ENCODE measurements at regions not wholly inside any gene's neighbourhood (a gene's known extent, or its start where the extent isn't known, plus 50 kb on each side); places are given as distances from the start of the nearest gene placed in this dataset.

- Mint-ChIP-seq H3K36me3 (ENCODE audit: low read depth) (no peaks in the 10 kb centered on the region), H3K4me3 (no peak overlapping the region), H3K9me3 (no peaks in the 10 kb centered on the region), H3K27ac (no peak overlapping the region), H3K27me3 (ENCODE audit: insufficient read depth) (no peaks in the 10 kb centered on the region), H3K4me1 (no peaks in the 10 kb centered on the region)
- Histone ChIP-seq H3K27ac (ENCODE audit: low read depth, low read length) (no peak overlapping the region), H3K9me3 (ENCODE audit: control insufficient read depth, low read length) (no peaks in the 10 kb centered on the region), H3K36me3 (ENCODE audit: control insufficient read depth, insufficient read depth, low read length) (no peaks in the 10 kb centered on the region), H3K9ac (ENCODE audit: extremely low read depth, low read length, poor library complexity, severe bottlenecking) (no peak overlapping the region), H3K4me1 (ENCODE audit: control insufficient read depth, insufficient read depth, low read length) (no peaks in the 10 kb centered on the region), H3K4me3 (ENCODE audit: low read length) (no peak overlapping the region), H3K27me3 (ENCODE audit: control insufficient read depth, insufficient read depth, low read length, poor library complexity, severe bottlenecking) (no peaks in the 10 kb centered on the region)
- TF ChIP-seq, protein P1, sequence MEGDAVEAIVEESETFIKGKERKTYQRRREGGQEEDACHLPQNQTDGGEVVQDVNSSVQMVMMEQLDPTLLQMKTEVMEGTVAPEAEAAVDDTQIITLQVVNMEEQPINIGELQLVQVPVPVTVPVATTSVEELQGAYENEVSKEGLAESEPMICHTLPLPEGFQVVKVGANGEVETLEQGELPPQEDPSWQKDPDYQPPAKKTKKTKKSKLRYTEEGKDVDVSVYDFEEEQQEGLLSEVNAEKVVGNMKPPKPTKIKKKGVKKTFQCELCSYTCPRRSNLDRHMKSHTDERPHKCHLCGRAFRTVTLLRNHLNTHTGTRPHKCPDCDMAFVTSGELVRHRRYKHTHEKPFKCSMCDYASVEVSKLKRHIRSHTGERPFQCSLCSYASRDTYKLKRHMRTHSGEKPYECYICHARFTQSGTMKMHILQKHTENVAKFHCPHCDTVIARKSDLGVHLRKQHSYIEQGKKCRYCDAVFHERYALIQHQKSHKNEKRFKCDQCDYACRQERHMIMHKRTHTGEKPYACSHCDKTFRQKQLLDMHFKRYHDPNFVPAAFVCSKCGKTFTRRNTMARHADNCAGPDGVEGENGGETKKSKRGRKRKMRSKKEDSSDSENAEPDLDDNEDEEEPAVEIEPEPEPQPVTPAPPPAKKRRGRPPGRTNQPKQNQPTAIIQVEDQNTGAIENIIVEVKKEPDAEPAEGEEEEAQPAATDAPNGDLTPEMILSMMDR (conservative IDR thresholded peaks at IDR 0.05): no peak
- 94 to 100% methylated on average over 1 to 2 of the region's 2 CpGs for WGBS, 2 experiments (ENCODE audit: insufficient coverage in 1 of 2, insufficient read length in 1 of 2)
- no peak for DNase-seq
These were observed 157.0 kb upstream of the DEPDC1 start for GRCh38 chr1:68653882-68654281.

- H3K27ac ChIP-seq (ENCODE audit: low read depth, low read length): no peak overlapping the region
- H3K4me1 ChIP-seq (ENCODE audit: control insufficient read depth, insufficient read depth, low read length): no peaks in the 10 kb centered on the region
- H3K4me3 ChIP-seq (ENCODE audit: low read length): no peak overlapping the region
- H3K9me3 ChIP-seq (ENCODE audit: control insufficient read depth, low read length): no peaks in the 10 kb centered on the region
- H3K27me3 ChIP-seq (ENCODE audit: control insufficient read depth, insufficient read depth, low read length, poor library complexity, severe bottlenecking): no peaks in the 10 kb centered on the region
- DNase-seq: no peak
- Mint-ChIP-seq H3K4me1 (no peaks in the 10 kb centered on the region), H3K36me3 (ENCODE audit: low read depth) (no peaks in the 10 kb centered on the region), H3K27ac (no peak overlapping the region), H3K4me3 (no peak overlapping the region), H3K27me3 (ENCODE audit: insufficient read depth) (no peaks in the 10 kb centered on the region), H3K9me3 (no peaks in the 10 kb centered on the region)
- 97 to 100% methylated on average over 1 to 4 of the region's 4 CpGs for WGBS, 2 experiments (ENCODE audit: insufficient coverage in 1 of 2, insufficient read length in 1 of 2)
- no peaks in the 10 kb centered on the region for H3K36me3 ChIP-seq (ENCODE audit: control insufficient read depth, insufficient read depth, low read length)
- H3K9ac ChIP-seq (ENCODE audit: extremely low read depth, low read length, poor library complexity, severe bottlenecking): no peak overlapping the region
- TF ChIP-seq, protein P1 (conservative IDR thresholded peaks at IDR 0.05): no peak
These were observed 176.9 kb upstream of the DEPDC1 start for GRCh38 chr1:68673771-68674170.

DNA sequence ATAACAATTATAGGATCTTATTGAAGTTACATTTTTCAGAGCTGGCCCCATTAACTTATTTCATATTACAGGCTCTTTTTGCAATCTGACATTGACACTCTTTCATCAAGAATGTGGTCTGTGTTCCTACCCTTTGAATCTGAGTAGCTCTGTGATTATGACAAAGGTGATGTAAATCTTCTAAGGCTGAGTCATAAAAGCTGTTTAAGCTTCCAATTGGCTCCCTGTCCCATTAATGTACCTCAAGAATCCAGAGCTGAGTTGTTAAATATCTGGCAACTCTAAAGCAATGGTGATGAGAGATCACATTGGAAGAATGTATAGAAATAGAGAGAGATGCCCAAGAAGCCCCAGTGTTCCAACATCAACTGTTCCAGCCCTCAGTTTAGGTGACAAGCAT lies 178.5 kb upstream of the DEPDC1 start:
- TF ChIP-seq, protein P1 (conservative IDR thresholded peaks at IDR 0.05): no peak
- Histone ChIP-seq H3K4me3 (ENCODE audit: low read length) (no peak overlapping the region), H3K27ac (ENCODE audit: low read depth, low read length) (no peak overlapping the region), H3K9ac (ENCODE audit: extremely low read depth, low read length, poor library complexity, severe bottlenecking) (no peak overlapping the region), H3K27me3 (ENCODE audit: control insufficient read depth, insufficient read depth, low read length, poor library complexity, severe bottlenecking) (no peaks in the 10 kb centered on the region), H3K9me3 (ENCODE audit: control insufficient read depth, low read length) (no peaks in the 10 kb centered on the region), H3K36me3 (ENCODE audit: control insufficient read depth, insufficient read depth, low read length) (no peaks in the 10 kb centered on the region), H3K4me1 (ENCODE audit: control insufficient read depth, insufficient read depth, low read length) (no peaks in the 10 kb centered on the region)
- no peak overlapping the region for H3K4me3 Mint-ChIP-seq
- no peak overlapping the region for H3K27ac Mint-ChIP-seq
- no peaks in the 10 kb centered on the region for H3K9me3 Mint-ChIP-seq
- H3K36me3 Mint-ChIP-seq (ENCODE audit: low read depth): no peaks in the 10 kb centered on the region
- no peaks in the 10 kb centered on the region for H3K4me1 Mint-ChIP-seq
- no peak for DNase-seq
- no peaks in the 10 kb centered on the region for H3K27me3 Mint-ChIP-seq (ENCODE audit: insufficient read depth)

All from endodermal cell (in vitro differentiated cells).